ENCODE measurements at regions not wholly inside any gene's neighbourhood (a gene's known extent, or its start where the extent isn't known, plus 50 kb on each side); places are given as distances from the start of the nearest gene placed in this dataset.

DNA sequence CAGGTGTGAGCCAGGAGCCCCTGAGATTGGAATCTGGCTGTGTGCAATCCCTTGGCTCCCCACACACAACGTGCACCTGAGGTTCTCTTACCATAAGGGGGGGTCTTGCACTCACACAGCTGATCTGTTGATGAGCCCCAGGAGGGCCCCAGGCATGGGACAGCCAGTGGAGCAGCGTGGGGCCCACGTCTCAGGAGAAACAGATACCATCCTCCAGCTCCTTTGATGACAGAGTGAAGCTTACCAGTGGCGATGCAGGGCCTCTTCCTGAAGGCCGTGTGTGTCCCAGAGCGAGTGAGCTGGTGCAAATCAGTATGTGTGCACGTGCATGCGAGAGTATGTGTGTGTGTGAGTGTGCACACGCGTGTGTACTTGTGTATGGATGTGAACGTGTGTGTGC lies 287.4 kb downstream of the IRX1 start:
- no peak for DNase-seq (ENCODE audit: low read depth in 2 of 2, low spot score in 1 of 2)

DNA sequence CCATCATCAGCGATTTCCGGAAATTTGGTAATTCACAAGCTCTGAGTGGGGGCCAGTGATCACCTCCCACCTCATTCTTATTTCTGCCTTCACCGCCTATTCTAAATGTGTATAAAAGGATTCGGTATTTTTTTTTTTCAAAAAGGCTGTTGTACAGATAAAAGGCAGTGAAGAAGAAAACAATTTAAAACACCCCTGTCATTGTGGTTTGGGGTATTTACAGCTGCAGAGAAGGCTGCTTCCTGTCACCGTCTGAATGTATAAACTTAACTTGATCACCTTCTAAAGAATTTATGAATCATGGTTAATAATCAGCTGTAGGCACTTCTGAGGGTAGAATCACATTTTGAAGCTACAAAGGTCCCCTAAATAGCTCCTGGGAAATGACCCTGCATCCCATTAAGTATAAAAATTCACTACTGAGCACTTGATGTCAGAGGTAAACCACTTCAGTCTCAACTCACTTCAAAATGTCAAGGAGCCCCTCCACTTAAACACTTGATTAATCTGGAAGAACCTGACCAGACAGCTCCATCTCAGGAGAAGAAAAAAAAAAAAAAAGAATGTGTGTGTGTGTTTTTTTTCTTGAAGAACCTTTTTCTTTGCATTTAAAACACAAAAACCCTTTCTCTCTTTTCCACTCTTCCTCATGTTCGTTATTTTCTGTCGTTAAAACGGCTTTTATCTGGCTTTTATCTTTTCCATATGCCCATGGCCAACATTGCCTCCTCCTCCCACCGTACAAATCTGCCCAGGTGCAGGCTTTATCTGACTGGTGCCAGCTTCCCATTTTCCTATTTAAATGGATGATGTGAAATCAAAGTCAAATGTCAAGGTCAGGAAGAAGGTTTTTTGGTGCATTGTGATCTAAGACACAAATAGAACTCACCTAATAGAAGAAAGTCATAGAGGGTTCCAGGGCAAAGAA lies 291.2 kb downstream of the IRX1 start:
- DNase-seq (ENCODE audit: low read depth in 2 of 2, low spot score in 1 of 2): no peak

DNA sequence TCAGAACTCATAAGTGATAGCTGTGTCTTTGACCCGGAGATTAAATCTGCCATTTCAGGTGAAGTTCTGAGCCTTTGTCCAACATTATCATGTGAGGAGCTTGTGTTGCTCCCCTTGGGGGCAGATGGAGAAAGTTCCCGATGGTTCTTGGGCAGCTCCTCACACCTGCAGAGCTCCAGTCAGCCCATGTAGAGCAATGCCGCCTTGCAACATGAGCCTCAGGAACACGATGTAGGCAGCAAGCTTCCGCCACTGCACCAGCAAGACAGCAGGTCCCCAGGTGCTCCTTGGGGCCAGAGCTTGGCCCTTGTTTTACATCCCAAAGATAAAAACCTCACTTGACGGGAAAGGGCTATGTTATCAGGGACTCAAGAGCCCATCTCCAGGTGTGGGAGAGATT lies 292.7 kb downstream of the IRX1 start:
- no peak for DNase-seq (ENCODE audit: low read depth in 2 of 2, low spot score in 1 of 2)

DNA sequence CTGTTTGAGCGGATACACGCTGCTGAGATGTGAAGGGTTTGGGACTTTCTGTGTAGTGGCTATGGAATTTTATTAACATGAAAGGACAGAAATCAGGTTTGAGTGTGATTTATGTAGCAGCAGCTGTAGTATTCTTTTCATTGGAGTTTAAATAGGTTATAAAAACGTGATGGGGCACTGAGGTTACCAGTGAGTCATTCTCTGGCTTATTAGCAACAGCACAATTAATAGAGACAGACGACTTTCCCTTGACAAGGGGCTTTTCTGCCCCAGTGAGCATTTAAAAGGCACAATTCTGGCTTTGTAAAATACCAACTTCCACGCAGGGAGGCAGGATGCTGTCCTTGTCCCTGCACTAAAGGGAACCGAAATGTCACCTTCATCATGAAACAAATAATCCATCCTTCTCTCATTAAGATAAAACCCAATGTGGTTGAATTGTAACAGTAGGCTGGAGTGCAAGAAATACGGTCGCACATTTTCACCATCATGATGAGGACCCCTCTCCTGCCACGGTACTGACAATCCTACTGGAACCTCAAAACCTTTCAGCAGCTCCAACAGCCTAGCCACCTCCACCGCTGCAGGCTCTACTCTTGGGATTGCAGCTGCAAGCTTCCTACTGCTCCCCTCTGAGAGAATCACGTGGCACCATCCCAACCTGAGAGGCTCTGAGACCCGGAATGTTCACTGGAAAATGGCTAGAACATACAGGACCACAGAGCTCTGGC lies 293.9 kb downstream of the IRX1 start:
- DNase-seq (ENCODE audit: low read depth in 2 of 2, low spot score in 1 of 2): no peak

DNA sequence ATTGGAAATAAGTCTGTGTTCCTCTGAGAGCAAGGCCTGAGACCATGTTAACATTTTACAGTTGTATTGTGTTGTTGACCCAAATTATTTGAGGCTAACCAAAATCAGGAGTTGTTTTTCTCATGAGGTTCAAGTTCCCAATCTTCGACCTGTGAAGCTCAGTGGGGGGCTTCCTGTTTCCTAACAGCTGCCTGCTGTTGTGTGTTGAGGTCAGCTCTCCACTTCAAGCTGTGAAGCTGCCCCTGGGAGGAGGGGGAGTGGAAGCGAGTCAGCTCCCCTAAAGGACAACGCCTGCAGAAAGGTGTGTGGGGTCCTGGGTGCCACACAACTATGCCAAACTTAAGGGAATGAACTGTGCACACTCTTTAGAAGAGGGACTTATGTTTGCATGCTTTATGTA lies 295.5 kb downstream of the IRX1 start:
- no peak for DNase-seq (ENCODE audit: low read depth in 2 of 2, low spot score in 1 of 2)

DNA sequence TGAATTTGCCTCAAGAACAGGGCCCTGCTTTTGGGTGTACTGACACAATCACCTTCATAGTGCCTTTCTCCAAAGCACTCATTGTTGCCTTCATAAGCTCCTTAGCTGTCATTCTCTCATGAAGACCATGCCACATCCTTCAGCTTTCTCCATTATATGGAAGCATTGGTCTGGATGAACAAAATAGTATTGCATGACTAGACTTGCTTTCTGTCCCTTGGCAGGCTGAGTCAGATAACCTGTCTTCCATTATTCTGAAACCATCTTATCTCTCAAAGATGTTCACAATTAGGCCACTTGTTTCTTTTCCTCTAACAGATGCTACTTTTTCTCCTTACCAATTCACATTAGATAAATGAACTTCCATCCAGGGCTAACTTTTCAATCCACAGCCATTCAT lies 297.9 kb downstream of the IRX1 start:
- no peak for DNase-seq (ENCODE audit: low read depth in 2 of 2, low spot score in 1 of 2)

DNA sequence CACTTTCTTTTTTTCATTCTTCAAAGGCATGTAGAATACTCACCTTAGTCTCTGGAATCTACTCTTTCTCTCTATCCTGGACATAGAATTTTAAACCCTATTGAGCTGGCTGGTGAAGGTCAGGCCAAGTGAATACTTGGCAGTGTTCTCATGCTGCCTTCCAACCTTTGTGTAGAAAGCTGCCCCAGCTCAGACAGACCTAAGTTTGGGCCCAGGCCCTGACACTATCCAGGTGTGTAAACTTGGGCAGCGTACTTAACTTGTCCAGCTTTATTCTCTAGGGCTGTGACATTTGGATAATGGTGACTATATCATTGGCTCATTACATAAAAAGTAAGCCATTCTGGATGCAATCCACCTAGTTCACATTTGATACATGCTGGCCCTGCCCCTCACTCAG lies 298.3 kb downstream of the IRX1 start:
- DNase-seq (ENCODE audit: low read depth in 2 of 2, low spot score in 1 of 2): no peak

DNA sequence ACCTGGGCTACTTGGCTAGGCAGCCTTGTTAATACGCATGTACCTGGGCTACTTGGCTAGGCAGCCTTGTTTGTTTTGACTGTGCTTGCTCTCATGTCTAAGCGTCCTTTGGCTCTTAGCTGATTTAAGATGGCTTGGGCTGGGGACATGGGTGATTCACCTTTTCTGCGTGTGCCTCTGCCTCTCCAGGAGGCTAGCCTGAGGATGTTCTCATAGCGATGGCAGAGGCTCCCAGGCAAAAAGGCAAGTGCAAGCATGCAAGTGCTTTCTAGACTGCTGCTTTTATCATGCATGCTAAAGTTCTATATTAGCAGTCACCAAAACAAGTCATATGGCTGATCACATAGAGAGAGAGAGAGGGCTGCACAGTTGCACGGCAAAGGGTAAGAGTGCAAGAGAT lies 300.5 kb downstream of the IRX1 start:
- DNase-seq (ENCODE audit: low read depth in 2 of 2, low spot score in 1 of 2): no peak

DNA sequence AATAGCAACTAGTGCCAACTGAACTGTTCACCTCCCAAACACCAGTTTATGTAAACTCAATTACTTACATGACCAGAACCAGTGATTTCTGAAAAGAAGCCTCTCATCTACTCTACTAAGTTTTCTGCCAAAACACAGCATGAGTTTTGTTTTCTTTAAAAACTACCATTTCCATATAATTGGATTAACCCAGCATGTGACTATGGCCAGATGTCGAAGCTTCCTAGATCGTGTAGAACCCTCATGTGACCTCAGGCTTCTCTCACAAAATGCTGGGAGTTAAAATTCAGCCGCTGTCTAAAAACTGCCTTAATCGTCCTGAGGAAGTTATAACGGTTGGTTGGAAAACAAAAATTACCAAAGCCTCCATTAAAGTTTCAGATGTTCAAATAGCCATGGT lies 303.5 kb downstream of the IRX1 start:
- DNase-seq (ENCODE audit: low read depth in 2 of 2, low spot score in 1 of 2): no peak

DNA sequence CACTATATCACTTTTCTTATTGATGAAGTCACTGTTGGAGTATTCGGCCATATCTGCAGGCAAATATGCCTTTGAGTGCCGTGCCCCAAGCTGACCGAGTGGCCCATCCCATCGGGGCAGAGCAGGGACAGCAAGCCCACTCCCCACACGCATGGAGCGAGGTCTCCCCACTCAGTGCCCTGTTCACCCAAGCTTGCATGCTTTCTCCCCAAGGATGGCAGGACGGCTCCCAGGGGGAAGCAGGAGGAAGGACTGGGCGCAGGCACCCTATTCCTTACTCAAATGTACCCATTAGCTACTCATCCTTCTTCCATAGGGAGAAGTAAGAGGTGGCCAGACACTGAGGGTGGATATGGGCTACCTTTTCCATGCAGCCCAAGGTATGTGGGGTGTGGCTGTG lies 309.0 kb downstream of the IRX1 start:
- no peak for DNase-seq (ENCODE audit: low read depth in 2 of 2, low spot score in 1 of 2)

DNA sequence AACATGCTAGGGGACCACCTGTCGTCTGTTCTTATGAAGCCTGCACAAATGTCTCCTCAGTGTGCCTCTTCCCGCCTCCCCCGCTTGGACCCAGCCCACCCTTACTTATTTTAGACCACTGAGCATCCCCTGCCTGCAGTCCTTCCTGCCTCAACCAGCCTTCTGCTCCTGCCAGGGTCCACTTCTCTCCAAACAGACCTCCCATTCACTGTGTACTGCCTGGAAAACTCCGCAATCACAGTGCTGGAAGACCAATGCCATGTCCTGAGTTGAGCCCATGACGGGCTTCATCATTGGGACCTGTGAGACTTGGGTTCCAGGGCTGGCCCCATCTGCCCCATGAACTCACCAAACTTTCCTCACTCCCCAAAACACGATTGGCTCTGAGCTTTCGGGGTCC lies 309.4 kb downstream of the IRX1 start:
- DNase-seq (ENCODE audit: low read depth in 2 of 2, low spot score in 1 of 2): no peak

DNA sequence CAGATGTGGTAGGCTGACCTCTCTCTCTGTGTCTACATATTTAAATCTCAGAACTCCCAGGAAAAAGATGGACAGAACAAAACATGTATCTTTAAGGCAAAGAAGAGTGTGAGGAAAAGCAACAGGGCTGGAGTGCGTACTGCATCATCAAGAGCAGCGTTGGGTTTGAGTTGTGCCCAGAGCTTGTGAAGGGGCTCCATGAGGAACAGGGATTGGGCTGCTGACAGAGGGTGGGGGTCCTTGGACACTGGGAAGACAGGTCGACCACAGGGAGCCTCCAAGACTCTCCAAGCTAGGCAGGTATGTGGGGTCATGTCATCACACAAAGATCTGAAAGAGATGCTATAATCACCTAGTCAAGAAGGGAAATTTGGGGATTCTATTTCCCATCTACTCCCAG lies 309.9 kb downstream of the IRX1 start:
- DNase-seq (ENCODE audit: low read depth in 2 of 2, low spot score in 1 of 2): no peak

DNA sequence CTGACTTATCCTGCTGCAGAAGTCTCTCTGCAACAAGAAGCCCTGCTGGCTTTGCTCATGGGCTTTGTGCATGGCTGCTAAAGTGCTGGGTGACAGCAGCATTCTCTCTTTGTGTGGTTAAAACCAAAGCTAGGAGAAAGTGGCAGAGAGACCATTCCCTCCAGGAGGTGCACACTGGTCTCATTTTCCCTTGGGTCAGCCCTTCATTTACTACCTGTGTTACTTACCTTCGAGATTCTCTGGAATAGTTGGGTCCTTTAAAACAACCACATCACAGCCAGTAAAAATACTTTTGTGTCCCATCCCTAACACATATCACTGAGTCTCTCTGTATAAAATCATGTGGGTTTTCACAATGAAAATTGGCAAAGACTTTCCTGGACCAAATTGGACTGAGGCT lies 315.5 kb downstream of the IRX1 start:
- DNase-seq (ENCODE audit: low read depth in 2 of 2, low spot score in 1 of 2): no peak

DNA sequence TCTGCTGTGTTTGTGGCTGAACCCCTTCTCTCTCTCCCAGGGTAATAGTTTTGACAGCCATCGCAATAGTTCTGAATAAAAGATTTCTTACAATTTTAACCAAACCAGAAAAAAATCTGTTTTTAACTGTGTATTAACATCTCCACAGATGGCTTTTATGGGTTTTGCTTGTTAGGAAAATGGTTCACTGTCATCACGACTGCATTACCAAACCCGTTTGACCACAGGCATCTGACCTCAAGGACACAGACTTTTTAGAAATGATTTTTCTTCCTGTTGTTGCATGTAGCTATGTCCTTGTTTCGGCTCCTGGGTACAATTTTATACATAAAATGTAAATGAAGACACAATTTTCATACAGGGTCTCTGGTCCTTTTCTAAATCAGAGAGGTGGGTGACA lies 316.1 kb downstream of the IRX1 start:
- no peak for DNase-seq (ENCODE audit: low read depth in 2 of 2, low spot score in 1 of 2)

DNA sequence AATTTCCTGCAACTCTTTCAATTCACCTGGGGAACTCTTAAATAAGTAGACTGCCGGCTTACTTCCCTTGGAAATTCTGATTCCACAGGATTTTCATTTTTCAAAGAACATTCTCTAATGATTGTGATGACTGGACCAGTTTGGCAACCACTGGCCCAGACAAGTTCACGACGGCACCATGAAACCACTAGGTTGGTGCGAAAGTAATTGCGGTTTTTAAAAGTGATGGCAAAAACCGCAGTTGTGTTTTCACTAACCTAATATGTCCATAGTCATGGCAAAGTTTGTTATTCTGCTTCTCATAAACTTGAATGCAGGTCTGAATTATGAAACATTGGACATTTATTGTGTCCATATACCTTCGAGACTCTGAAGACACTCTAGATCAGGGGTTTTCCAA lies 317.2 kb downstream of the IRX1 start:
- DNase-seq (ENCODE audit: low read depth in 2 of 2, low spot score in 1 of 2): no peak

DNA sequence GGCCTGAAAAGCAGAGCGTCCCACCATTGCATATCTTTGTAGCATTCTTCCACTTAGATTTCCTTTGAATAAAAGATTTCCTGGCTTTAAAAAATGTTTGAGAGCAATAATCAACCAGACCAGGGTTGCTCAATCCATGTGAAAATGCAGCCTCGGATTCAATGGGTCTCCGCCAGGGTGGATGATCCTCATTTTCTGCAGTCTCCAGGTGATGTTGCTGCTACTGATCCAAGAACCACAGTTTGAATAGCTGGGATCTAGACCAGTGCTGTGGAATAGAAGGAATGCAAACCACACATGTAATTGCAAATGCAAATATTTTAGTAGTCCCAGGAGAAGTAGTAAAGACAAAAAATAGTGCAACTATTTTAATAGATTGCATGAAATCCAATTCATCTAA lies 317.6 kb downstream of the IRX1 start:
- DNase-seq (ENCODE audit: low read depth in 2 of 2, low spot score in 1 of 2): no peak

DNA sequence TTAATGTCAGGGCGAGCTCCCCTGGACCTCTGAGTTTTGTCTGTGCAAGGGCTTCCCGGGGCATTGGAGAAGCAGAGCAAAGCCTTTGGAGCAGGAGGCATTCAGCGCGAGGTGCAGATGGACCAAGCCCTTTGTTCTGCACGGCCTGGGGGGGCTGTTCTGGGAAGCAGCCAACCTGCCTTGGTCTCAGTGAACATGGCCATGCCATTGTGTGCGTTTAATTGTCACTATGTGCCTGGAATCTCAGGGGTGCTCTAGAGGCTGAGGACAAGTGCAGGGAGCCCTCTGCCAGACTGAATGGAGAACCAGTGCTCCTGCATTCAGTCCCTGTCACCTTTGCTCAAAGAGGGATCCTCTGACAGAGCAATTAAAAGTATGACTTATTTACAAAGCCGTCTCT lies 329.4 kb downstream of the IRX1 start:
- no peak for DNase-seq (ENCODE audit: low read depth in 2 of 2, low spot score in 1 of 2)

DNA sequence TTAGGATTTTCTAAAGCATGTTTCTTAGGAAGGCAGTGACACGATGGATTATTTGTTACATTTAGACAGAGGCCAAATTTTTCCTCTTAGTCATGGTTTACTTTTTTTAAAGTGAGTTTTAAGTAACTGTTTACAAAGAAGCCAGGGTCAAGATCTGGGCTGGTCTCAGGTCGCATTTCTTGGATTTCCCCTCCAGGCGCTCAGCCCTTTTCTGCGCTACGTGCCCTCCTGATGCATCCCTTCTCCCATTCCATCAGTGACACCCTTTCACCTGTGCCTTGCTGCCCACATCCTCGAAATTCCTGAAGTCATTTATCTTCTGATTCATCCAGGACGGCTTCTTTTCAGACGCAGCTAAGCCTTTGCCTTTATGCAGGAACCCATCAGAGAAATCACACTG lies 330.3 kb downstream of the IRX1 start:
- no peak for DNase-seq (ENCODE audit: low read depth in 2 of 2, low spot score in 1 of 2)

DNA sequence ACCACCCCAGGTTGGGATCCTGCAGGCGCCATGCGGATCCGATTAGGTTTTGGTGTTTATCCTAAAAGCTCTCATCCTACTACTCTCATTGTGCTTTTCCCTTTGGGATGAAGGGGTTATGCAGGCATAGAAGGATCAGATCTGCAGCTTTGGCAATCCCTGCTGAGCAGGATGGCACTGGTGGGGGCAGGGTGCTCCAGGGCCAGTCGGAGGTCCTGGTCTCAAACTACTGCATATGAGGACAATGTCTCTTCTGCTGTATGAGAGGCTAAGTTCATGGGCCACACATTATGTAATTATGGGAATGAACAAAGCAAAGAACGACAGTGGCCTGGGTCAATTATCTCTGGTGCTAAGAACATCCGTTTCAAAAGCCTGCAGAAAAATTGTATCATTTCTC lies 334.2 kb downstream of the IRX1 start:
- DNase-seq (ENCODE audit: low read depth in 2 of 2, low spot score in 1 of 2): no peak

DNA sequence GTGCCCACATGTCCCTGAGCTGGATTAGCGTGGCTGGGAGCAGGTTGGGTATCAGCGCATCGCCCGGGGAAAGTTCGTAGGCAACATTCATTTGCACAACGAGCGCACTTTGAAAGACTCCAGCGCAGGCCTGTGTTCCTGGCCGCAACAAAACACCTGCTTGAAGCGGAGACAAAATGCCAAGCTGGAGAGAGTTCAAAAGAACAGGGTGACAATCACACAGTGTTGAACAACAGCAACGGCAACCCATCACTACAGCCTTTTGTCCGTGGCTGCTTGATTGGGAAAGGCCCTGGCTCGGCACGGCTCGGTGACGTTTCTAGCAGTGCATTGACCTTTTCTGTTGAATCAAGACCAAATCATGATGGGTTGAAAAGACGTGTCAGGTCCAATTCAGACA lies 336.3 kb downstream of the IRX1 start:
- no peak for DNase-seq (ENCODE audit: low read depth in 2 of 2, low spot score in 1 of 2)

DNA sequence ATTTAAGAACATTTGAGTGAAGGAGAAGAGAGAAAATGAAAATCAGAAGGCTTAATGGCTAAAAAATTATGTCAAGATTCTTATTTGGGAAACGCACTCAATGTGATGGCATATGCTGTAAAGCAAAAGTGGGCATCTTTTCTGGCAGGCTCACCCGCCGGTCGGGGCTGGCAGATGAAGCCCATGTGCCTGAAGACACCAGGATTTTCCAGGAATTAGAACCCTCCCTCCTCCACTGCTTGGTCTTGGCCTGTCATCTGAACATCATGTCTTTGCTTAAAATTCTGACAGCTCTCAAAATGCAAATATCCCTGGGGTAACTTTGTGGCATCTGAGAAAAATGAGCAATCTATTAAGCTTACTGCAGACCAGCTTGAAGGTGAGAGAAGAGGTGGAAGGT lies 337.9 kb downstream of the IRX1 start:
- no peak for DNase-seq (ENCODE audit: low read depth in 2 of 2, low spot score in 1 of 2)

DNA sequence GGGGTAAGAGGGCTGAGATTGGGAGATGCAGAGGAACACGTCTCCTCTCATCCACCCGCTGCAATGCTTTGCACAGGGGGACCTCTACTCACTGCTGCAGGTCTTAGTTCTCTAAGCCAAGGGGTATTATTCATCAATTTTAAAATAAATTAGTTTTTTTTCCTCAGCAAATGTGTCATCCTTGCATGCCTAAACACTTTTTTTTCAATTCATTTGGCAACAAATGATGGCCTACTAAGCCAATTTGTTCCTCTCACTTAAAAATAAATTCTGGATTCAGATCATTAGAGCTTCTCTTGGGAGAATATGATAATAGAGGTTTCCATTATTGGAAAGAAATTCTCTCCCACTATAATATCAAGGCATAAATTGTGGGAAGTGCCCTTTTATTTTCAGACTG lies 338.3 kb downstream of the IRX1 start:
- DNase-seq (ENCODE audit: low read depth in 2 of 2, low spot score in 1 of 2): no peak

DNA sequence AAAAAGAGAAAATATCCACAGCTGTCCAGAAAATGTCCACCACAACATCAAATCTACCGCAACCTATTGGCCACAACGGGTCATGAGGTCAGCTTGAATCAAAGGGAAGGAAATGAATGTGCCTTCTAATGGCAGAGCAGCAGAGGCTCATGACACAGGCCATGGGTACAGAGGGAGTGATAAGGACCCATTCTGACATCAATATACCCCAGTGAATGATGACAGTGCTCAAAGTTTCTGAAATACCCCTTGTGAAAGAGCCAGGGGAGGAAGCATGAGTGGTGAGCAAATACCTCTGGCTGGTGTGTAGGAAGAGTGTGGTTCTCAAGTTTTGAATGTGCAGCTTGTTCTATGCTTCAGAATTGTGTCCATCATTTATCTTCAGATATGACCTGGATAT lies 348.2 kb downstream of the IRX1 start:
- DNase-seq (ENCODE audit: low read depth in 2 of 2, low spot score in 1 of 2): no peak

Measured in stimulated activated CD8-positive, alpha-beta memory T cell treated with anti-CD3 and anti-CD28 coated beads, Interleukin-4, amount 100 ng/mL, for 4 hours (primary cell).